Liver (tissue), 3 donors: ENCODE measurements at regions not wholly inside any gene's neighbourhood (a gene's known extent, or its start where the extent isn't known, plus 50 kb on each side); places are given as distances from the start of the nearest gene placed in this dataset.

Experiments used
- JUND ChIP-seq, 2 donors: IDR thresholded peaks; 2 replicates each; pipeline ENCODE4 v1.6.1; 2016; ENCODE audit warnings: antibody characterized with exemption in 2 of 2
- TF ChIP-seq, protein P1 (sequence below): fragments of 150-350 bp; IDR thresholded peaks from 2 replicates; pipeline ENCODE4 v1.5.1; 2017; ENCODE audit warnings: improper control_type of control experiment, low read depth, low read length; ENCODE audit not compliant: missing input control
- donor health status: healthy.
- donor health status: healthy.

- TF ChIP-seq, protein P1, sequence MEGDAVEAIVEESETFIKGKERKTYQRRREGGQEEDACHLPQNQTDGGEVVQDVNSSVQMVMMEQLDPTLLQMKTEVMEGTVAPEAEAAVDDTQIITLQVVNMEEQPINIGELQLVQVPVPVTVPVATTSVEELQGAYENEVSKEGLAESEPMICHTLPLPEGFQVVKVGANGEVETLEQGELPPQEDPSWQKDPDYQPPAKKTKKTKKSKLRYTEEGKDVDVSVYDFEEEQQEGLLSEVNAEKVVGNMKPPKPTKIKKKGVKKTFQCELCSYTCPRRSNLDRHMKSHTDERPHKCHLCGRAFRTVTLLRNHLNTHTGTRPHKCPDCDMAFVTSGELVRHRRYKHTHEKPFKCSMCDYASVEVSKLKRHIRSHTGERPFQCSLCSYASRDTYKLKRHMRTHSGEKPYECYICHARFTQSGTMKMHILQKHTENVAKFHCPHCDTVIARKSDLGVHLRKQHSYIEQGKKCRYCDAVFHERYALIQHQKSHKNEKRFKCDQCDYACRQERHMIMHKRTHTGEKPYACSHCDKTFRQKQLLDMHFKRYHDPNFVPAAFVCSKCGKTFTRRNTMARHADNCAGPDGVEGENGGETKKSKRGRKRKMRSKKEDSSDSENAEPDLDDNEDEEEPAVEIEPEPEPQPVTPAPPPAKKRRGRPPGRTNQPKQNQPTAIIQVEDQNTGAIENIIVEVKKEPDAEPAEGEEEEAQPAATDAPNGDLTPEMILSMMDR, result no peak
- no peak for TF ChIP-seq JUND (IDR thresholded peaks at IDR 0.05)
Observed at GRCh38 chr3:99407257-99407656, 231.1 kb upstream of the COL8A1 start.
